ENCODE measurements at regions not wholly inside any gene's neighbourhood (a gene's known extent, or its start where the extent isn't known, plus 50 kb on each side); places are given as distances from the start of the nearest gene placed in this dataset.
"Not testable (repeated sequence)": the region's sequence is repeated elsewhere in the genome, so short reads cannot be mapped to it uniquely, and the experiment has no call there.

DNA sequence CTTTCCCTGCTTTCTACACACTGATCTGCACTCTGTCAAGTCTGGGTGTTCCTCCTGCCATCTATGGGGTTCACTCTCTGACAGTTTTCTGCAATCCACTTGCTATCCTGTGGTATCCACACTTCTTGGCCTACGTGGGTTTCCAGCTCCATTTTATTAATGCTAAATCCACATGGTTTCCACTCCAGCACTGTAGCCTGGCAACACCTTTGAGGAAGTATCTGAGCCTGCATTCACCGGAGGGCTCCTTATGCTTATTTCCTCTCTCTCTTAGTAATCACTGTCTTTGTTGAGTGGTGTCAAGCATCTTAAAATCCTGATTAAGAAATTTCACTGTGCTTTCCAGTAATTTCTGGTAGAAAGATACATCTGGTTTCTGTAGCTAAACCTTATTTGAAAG lies 703.7 kb downstream of the TMEM121 start:
- Mint-ChIP-seq H3K4me3 (peak overlapping the region; percentile 70 to 91 (median 82)), H3K36me3 (no peaks in the 10 kb centered on the region), H3K4me1 (peaks cover 20 to 76% (median 59%) of the 10 kb centered on the region in 4 donors), H3K27ac (peak overlapping the region; percentile 28 to 96 (median 84)), H3K27me3 (no peaks in the 10 kb centered on the region), H3K9me3 (no peaks in the 10 kb centered on the region)
- DNase-seq, result no peak
- ATAC-seq, result no peak
- POLR2A ChIA-PET, result interaction anchor here (2.5 kb wide), 1 partner anchor 20 kb away, joined by 10 read pairs; no protein-coding TSS in a partner anchor

- DNase-seq, H3K9me3 Mint-ChIP-seq, H3K27me3 Mint-ChIP-seq, ATAC-seq, H3K36me3 Mint-ChIP-seq: not testable (repeated sequence)
- Mint-ChIP-seq H3K4me3 (peak overlapping the region in 1 of 10 donors; percentile 29), H3K4me1 (peaks cover 14 to 56% (median 43%) of the 10 kb centered on the region in 4 donors), H3K27ac (peak overlapping the region in 7 of 10 donors; percentile 6 to 79 (median 69))
- POLR2A ChIA-PET, result interaction anchor here (2.3 kb wide), 1 partner anchor 23 kb away, joined by 6 read pairs; no protein-coding TSS in a partner anchor
Observed at GRCh38 chr14:106233191-106233590, 706.8 kb downstream of the TMEM121 start.

DNA sequence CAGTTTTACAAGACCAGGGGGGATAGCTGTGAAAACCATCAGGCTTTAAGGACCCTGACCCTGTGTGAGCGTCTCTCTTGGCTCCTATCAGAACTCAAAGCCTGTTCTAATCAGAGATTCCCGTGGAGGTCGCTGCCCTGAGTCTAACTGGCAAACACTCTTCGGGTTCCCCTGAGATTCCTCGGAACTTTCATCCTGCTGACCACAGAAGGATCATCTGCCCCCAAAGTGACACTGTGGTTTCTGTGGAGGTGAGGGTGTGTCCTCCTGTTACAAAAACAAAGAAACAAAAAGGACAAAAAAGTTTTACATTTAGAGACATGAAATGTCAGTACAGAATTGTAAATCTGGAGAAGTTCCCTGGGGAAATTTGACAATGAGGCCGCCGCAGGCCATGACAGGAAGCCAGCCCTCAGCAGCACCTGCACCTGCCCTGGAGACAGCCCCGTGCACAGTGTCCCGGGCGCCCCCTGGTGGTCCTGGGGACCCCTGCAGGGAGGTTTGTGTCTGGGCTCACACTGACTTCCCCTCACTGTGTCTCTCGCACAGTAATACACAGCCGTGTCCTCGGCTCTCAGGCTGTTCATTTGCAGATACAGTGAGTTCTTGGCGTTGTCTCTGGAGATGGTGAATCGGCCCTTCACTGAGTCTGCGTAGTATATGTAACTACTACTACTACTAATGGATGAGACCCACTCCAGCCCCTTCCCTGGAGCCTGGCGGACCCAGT lies 708.3 kb downstream of the TMEM121 start:
- Mint-ChIP-seq H3K4me3 (peak overlapping the region in 5 of 10 donors; percentile 18 to 66 (median 42)), H3K27ac (peak overlapping the region in 9 of 10 donors; percentile 31 to 85 (median 74)), H3K4me1 (peaks cover 12 to 45% (median 31%) of the 10 kb centered on the region in 4 donors)
- H3K36me3 Mint-ChIP-seq, H3K9me3 Mint-ChIP-seq, H3K27me3 Mint-ChIP-seq: not testable (repeated sequence)
- POLR2A ChIA-PET, result interaction anchor here (2.3 kb wide), 1 partner anchor 25 kb away, joined by 6 read pairs; no protein-coding TSS in a partner anchor
- peak in 7 of 10 donors; percentile 19 to 50 (median 37) for DNase-seq
- peak; percentile 61 to 70 for ATAC-seq

GRCh38 chr14:106235356-106236159 lies 709.2 kb downstream of the TMEM121 start:
- peaks cover 0 to 12% (median 0%) of the 10 kb centered on the region in 5 donors for H3K27me3 Mint-ChIP-seq
- H3K4me3 Mint-ChIP-seq, result peak overlapping the region in 3 of 10 donors; percentile 24 to 50 (median 26)
- H3K4me1 Mint-ChIP-seq, result peaks cover 8 to 39% (median 24%) of the 10 kb centered on the region in 4 donors
- H3K9me3 Mint-ChIP-seq, result no peaks in the 10 kb centered on the region
- ATAC-seq, result no peak
- POLR2A ChIA-PET, result interaction anchor here (2.3 kb wide), 1 partner anchor 26 kb away, joined by 6 read pairs; no protein-coding TSS in a partner anchor
- no peaks in the 10 kb centered on the region for H3K36me3 Mint-ChIP-seq
- peak overlapping the region in 6 of 10 donors; percentile 31 to 81 (median 74) for H3K27ac Mint-ChIP-seq
- DNase-seq, result no peak

- ATAC-seq, result no peak
- Mint-ChIP-seq H3K4me3 (no peak overlapping the region), H3K4me1 (peaks cover 0 to 7% (median 3%) of the 10 kb centered on the region in 4 donors), H3K27me3 (peaks cover 7 to 17% (median 14%) of the 10 kb centered on the region in 5 donors), H3K27ac (no peak overlapping the region), H3K9me3 (peaks cover 0 to 6% (median 0%) of the 10 kb centered on the region in 9 donors), H3K36me3 (peaks cover 0 to 4% (median 0%) of the 10 kb centered on the region in 3 donors)
- DNase-seq, result no peak
- POLR2A ChIA-PET, result no interaction called here
Observed at GRCh38 chr14:106248321-106249192, 722.2 kb downstream of the TMEM121 start.

GRCh38 chr14:106253995-106254394 lies 727.6 kb downstream of the TMEM121 start:
- DNase-seq, H3K4me3 Mint-ChIP-seq, ATAC-seq, H3K27ac Mint-ChIP-seq, POLR2A ChIA-PET, H3K9me3 Mint-ChIP-seq, H3K36me3 Mint-ChIP-seq, H3K4me1 Mint-ChIP-seq: not testable (repeated sequence)
- H3K27me3 Mint-ChIP-seq, result peaks cover 4 to 16% (median 8%) of the 10 kb centered on the region in 5 donors

GRCh38 chr14:106257569-106257994 lies 731.2 kb downstream of the TMEM121 start:
- Mint-ChIP-seq H3K27me3 (peaks cover 0 to 18% (median 10%) of the 10 kb centered on the region in 5 donors), H3K4me3 (peak overlapping the region in 1 of 10 donors; percentile 33)
- H3K36me3 Mint-ChIP-seq, H3K27ac Mint-ChIP-seq, H3K4me1 Mint-ChIP-seq, ATAC-seq, POLR2A ChIA-PET, H3K9me3 Mint-ChIP-seq: not testable (repeated sequence)
- DNase-seq, result peak; percentile 42 to 85 (median 66)

DNA sequence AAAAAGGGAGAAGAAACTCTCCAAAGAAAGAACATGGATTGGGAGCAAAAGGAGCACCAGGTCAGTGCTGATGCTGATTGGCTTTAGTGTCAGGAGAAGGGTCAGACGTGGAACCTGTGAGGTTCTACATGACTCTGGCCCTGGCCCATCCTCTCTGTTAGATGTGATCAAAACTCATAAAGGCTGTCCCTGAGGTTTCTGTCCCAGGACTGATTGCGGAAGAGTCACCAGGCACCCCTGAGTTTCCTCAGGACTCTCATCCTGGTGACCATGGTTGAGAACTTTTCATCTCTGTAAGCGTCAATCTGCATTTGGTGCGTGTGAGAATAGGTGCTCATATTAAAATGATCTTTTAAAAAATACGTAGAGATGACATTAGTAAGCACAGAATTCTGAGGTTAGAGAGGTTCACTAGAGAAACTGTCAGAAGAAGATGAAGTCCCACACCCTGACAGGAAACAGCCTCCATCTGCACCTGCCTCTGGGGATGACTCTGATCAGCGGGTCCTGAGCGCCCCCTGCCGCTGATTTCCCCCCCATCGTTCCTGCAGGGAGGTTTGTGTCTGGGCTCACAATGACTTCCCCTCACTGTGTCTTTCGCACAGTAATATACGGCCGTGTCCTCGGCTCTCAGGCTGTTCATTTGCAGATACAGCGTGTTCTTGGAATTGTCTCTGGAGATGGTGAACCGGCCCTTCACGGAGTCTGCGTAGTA lies 741.8 kb downstream of the TMEM121 start:
- peak; percentile 80 to 87 for ATAC-seq
- peak; percentile 68 to 91 (median 80) for DNase-seq
- H3K27ac Mint-ChIP-seq, result peak overlapping the region in 7 of 10 donors; percentile 13 to 85 (median 39)
- H3K9me3 Mint-ChIP-seq, result no peaks in the 10 kb centered on the region
- peaks cover 0 to 12% (median 6%) of the 10 kb centered on the region in 4 donors for H3K4me1 Mint-ChIP-seq
- H3K27me3 Mint-ChIP-seq, result peaks cover 0 to 28% (median 6%) of the 10 kb centered on the region in 5 donors
- H3K4me3 Mint-ChIP-seq, result no peak overlapping the region
- H3K36me3 Mint-ChIP-seq, result no peaks in the 10 kb centered on the region
- POLR2A ChIA-PET, result no interaction called here

- Mint-ChIP-seq H3K36me3 (no peaks in the 10 kb centered on the region), H3K9me3 (no peaks in the 10 kb centered on the region), H3K27ac (peak overlapping the region in 2 of 10 donors; percentile 31 to 52), H3K4me1 (peaks cover 0 to 12% (median 6%) of the 10 kb centered on the region in 4 donors), H3K4me3 (peak overlapping the region in 1 of 10 donors; percentile 55), H3K27me3 (peaks cover 2 to 33% (median 7%) of the 10 kb centered on the region in 5 donors)
- POLR2A ChIA-PET, result no interaction called here
- ATAC-seq (no peak), DNase-seq (no peak)
Observed at GRCh38 chr14:106269029-106269428, 742.6 kb downstream of the TMEM121 start.

- DNase-seq, result no peak
- POLR2A ChIA-PET, result no interaction called here
- Mint-ChIP-seq H3K36me3 (no peaks in the 10 kb centered on the region), H3K27me3 (peaks cover 3 to 37% (median 9%) of the 10 kb centered on the region in 5 donors), H3K4me3 (no peak overlapping the region), H3K4me1 (peaks cover 0 to 12% (median 6%) of the 10 kb centered on the region in 4 donors), H3K9me3 (no peaks in the 10 kb centered on the region), H3K27ac (no peak overlapping the region)
- no peak for ATAC-seq
Observed at GRCh38 chr14:106269451-106270204, 743.2 kb downstream of the TMEM121 start.
